ENCODE measurements at regions not wholly inside any gene's neighbourhood (a gene's known extent, or its start where the extent isn't known, plus 50 kb on each side); places are given as distances from the start of the nearest gene placed in this dataset.

DNA sequence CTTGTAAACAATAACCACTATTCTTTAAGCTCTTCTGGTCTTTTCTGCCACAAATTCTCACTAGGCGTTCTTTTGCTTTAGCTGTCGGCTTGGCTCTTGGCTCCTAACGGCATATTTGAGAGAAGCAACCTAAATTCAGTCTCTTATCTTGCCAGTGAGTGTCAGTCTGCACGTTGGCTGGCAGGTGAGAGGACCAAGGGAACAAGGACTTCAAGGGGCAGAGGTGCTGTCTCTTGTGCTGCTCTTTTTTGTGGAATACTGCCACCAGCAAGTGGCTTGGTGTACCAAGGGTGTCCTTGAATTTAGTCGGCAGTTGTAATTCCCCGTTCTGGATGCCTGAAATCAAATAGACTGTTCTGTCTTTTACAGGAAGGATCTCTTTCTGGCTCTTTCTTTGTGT, 77.8 kb upstream of the SLC4A4 start:
- Histone ChIP-seq H3K4me1 (peaks cover 0 to 38% (median 22%) of the 10 kb centered on the region in 4 donors), H3K4me3 (no peak overlapping the region), H3K36me3 (no peaks in the 10 kb centered on the region), H3K27me3 (no peaks in the 10 kb centered on the region), H3K9me3 (no peaks in the 10 kb centered on the region), H3K27ac (peak overlapping the region in 3 of 4 donors; percentile 7 to 79 (median 68))
- 44 to 48% methylated on average over 6 of the region's 6 CpGs for WGBS, 2 donors
- TF ChIP-seq EP300 (IDR thresholded peaks at IDR 0.05) (no peak), POLR2A (IDR thresholded peaks at IDR 0.05) (no peak)
- TF ChIP-seq, protein P1, sequence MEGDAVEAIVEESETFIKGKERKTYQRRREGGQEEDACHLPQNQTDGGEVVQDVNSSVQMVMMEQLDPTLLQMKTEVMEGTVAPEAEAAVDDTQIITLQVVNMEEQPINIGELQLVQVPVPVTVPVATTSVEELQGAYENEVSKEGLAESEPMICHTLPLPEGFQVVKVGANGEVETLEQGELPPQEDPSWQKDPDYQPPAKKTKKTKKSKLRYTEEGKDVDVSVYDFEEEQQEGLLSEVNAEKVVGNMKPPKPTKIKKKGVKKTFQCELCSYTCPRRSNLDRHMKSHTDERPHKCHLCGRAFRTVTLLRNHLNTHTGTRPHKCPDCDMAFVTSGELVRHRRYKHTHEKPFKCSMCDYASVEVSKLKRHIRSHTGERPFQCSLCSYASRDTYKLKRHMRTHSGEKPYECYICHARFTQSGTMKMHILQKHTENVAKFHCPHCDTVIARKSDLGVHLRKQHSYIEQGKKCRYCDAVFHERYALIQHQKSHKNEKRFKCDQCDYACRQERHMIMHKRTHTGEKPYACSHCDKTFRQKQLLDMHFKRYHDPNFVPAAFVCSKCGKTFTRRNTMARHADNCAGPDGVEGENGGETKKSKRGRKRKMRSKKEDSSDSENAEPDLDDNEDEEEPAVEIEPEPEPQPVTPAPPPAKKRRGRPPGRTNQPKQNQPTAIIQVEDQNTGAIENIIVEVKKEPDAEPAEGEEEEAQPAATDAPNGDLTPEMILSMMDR (IDR thresholded peaks at IDR 0.05) = no peak
- no peak for DNase-seq (ENCODE audit: low spot score in 2 of 2)

DNA sequence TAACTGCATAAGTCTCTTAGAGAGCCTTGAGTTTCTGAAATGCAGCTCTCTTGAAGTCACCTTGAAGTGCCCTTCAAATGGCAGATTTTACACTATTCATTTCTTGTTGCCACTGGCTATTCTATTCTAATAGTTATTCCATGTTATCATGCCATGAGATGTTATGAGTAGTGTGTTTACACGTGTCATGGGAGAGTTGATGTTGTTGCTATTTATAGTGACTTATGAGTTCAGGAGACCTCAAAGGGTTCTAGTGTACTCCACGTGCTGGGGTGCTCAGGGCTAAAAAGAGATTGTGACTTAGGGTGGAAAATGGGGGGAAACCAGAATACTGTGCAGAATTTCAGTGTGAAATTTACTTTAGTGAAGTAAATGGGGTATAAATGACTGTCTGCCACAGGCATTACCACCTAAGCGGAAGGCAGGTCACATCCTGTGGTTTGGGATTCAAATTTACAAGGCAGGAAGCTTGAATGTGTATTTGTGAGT, 77.1 kb upstream of the SLC4A4 start:
- H3K27ac ChIP-seq = peak overlapping the region in 2 of 4 donors; percentile 68 to 79
- no peaks in the 10 kb centered on the region for H3K9me3 ChIP-seq
- DNase-seq (ENCODE audit: low spot score in 2 of 2) = no peak
- H3K4me3 ChIP-seq = no peak overlapping the region
- no peaks in the 10 kb centered on the region for H3K36me3 ChIP-seq
- TF ChIP-seq, protein P1 (IDR thresholded peaks at IDR 0.05) = no peak
- TF ChIP-seq EP300 (IDR thresholded peaks at IDR 0.05) = no peak
- TF ChIP-seq POLR2A (IDR thresholded peaks at IDR 0.05) = no peak
- no peaks in the 10 kb centered on the region for H3K27me3 ChIP-seq
- 49 to 52% methylated on average over 3 of the region's 3 CpGs for WGBS, 2 donors
- peaks cover 0 to 44% (median 28%) of the 10 kb centered on the region in 4 donors for H3K4me1 ChIP-seq

DNA sequence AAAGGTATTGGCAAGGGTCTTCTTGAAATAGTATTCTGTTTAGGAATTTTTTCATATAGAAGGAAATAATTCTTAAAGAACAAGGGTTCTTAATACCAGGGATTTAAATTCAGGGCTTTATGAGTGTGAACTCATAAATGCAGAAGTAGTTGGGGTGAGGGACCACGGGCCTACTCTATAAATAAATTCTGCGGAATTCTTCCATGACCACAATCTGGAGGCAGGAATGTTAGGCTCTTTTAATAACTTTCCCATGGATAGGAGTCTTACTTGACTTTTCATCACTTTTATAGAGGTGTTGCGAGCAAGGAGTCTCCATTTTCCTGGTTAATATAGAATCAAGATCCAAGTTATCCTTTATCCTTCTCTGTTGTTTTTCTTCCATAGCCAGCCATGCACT, 76.7 kb upstream of the SLC4A4 start:
- WGBS, 2 donors = 57 to 66% methylated on average over 3 of the region's 3 CpGs

DNA sequence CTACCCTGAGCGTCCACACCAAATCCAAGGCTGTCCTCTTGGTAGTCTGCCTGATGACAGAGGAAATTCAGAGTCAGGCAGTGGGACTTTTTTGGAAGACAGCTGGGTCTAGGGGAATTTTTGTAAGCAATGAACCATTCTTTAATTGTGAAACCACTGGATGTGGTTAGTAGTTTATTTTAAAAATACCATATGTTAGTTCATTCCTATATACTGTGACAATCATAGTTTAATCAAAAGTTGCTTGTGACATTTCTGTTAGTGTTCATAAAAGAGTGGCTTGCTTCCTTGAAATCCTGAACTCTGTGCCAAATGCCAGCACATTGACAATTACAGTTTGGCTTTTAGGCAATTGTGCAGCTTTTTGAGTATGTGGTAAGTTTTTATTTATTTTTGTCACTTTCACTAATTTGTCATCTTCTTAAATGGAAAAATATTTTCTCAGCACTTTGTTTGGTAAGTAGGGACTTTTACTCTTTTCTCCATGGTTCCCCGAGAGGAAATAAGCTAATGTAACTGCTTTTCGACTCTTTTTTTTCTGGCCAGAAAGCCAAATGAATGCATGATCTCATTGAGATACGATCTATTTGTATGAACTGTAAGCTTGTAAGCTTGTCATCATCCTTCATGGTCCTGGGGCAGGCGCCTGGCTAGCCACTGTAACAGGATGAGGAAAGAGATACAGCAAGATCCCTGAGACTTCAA, 72.6 kb upstream of the SLC4A4 start:
- H3K4me1 ChIP-seq = peaks cover 0 to 38% (median 17%) of the 10 kb centered on the region in 4 donors
- no peaks in the 10 kb centered on the region for H3K9me3 ChIP-seq
- H3K4me3 ChIP-seq = no peak overlapping the region
- no peak for DNase-seq (ENCODE audit: low spot score in 2 of 2)
- no peak for TF ChIP-seq POLR2A (IDR thresholded peaks at IDR 0.05)
- TF ChIP-seq EP300 (IDR thresholded peaks at IDR 0.05) = no peak
- TF ChIP-seq, protein P1 (IDR thresholded peaks at IDR 0.05) = no peak
- H3K27ac ChIP-seq = no peak overlapping the region
- H3K27me3 ChIP-seq = no peaks in the 10 kb centered on the region
- WGBS, 2 donors = 35 to 51% methylated on average over 5 of the region's 5 CpGs
- H3K36me3 ChIP-seq = no peaks in the 10 kb centered on the region

More for the DNA sequence above, 76.7 kb upstream of the SLC4A4 start:
- no peaks in the 10 kb centered on the region for H3K36me3 ChIP-seq
- no peak for DNase-seq (ENCODE audit: low spot score in 2 of 2)
- H3K9me3 ChIP-seq = no peaks in the 10 kb centered on the region
- no peaks in the 10 kb centered on the region for H3K27me3 ChIP-seq
- H3K4me3 ChIP-seq = no peak overlapping the region
- peaks cover 0 to 47% (median 30%) of the 10 kb centered on the region in 4 donors for H3K4me1 ChIP-seq
- TF ChIP-seq EP300 (IDR thresholded peaks at IDR 0.05) = no peak
- TF ChIP-seq, protein P1 (IDR thresholded peaks at IDR 0.05) = no peak
- no peak for TF ChIP-seq POLR2A (IDR thresholded peaks at IDR 0.05)
- H3K27ac ChIP-seq = peak overlapping the region in 2 of 4 donors; percentile 68 to 79

DNA sequence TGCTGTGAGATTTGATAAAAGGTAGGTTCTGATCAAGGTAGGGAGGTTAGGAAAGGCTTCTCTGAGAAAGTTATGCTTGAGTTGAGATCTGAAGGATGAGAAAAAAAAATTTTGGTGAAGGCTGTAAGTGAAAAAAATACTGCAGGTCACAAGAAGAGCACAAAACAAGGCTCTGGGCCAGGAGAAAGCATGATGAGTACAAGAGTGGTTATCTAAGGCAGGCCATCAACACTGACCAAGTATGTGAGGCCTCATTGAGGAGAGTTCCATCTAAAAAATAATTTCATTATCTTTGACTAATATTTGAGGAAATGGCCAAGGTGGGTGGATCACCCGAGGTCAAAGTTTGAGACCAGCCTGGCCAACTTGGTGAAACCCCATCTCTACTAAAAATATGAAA, 71.6 kb upstream of the SLC4A4 start:
- H3K36me3 ChIP-seq = no peaks in the 10 kb centered on the region
- DNase-seq (ENCODE audit: low spot score in 2 of 2) = no peak
- 95 to 96% methylated on average over 1 of the region's 1 CpG for WGBS, 2 donors

More for the DNA sequence above, 71.6 kb upstream of the SLC4A4 start:
- Histone ChIP-seq H3K27ac (no peak overlapping the region), H3K4me1 (peaks cover 0 to 28% (median 10%) of the 10 kb centered on the region in 4 donors), H3K27me3 (no peaks in the 10 kb centered on the region), H3K9me3 (no peaks in the 10 kb centered on the region), H3K4me3 (no peak overlapping the region)
- TF ChIP-seq POLR2A (IDR thresholded peaks at IDR 0.05) = no peak
- no peak for TF ChIP-seq EP300 (IDR thresholded peaks at IDR 0.05)
- TF ChIP-seq, protein P1 (IDR thresholded peaks at IDR 0.05) = no peak

Measured in tibial nerve (tissue), 4 donors.